Epithelial cell of esophagus (primary cell): ENCODE measurements at regions not wholly inside any gene's neighbourhood (a gene's known extent, or its start where the extent isn't known, plus 50 kb on each side); places are given as distances from the start of the nearest gene placed in this dataset.

Source experiments
- DNase-seq: peaks from one replicate; pipeline ENCODE4 v3.0.0; 2010; ENCODE audit warnings: low read depth
- H3K4me3 ChIP-seq: 2 replicates; pipeline ENCODE4 v1.5.1; 2011; ENCODE audit warnings: mild to moderate bottlenecking, low read length, control low read depth
- CTCF ChIP-seq: IDR thresholded peaks from 2 replicates; pipeline ENCODE4 v1.5.1; 2011; ENCODE audit warnings: low read depth, mild to moderate bottlenecking, low read length, control low read depth, inconsistent platforms; ENCODE audit not compliant: insufficient read depth; ENCODE audit errors: missing control alignments

GRCh38 chr5:125222597-125223240 lies 476.3 kb upstream of the ZNF608 start:
- DNase-seq, result no peak

GRCh38 chr5:125225424-125225823 lies 479.0 kb upstream of the ZNF608 start:
- H3K4me3 ChIP-seq, result no peak overlapping the region
- no peak for DNase-seq
- TF ChIP-seq CTCF, result no peak

More at GRCh38 chr5:125222597-125223240, 476.3 kb upstream of the ZNF608 start:
- TF ChIP-seq CTCF, result no peak
- H3K4me3 ChIP-seq, result no peak overlapping the region

- no peak overlapping the region for H3K4me3 ChIP-seq
- no peak for TF ChIP-seq CTCF
- no peak for DNase-seq
These were observed 480.4 kb upstream of the ZNF608 start for GRCh38 chr5:125226825-125227224.

GRCh38 chr5:125227333-125228095 lies 481.1 kb upstream of the ZNF608 start:
- peak; percentile 60 for TF ChIP-seq CTCF
- DNase-seq, result peak; percentile 36
- H3K4me3 ChIP-seq, result no peak overlapping the region

GRCh38 chr5:125228363-125229070 lies 482.1 kb upstream of the ZNF608 start:
- no peak for TF ChIP-seq CTCF
- no peak overlapping the region for H3K4me3 ChIP-seq
- DNase-seq, result no peak

GRCh38 chr5:125229556-125229955 lies 483.1 kb upstream of the ZNF608 start:
- TF ChIP-seq CTCF, result no peak
- no peak for DNase-seq
- no peak overlapping the region for H3K4me3 ChIP-seq
